ENCODE measurements at regions not wholly inside any gene's neighbourhood (a gene's known extent, or its start where the extent isn't known, plus 50 kb on each side); places are given as distances from the start of the nearest gene placed in this dataset.

GRCh38 chr5:38743562-38743961 lies 102.2 kb upstream of the OSMR start:
- TF ChIP-seq POLR2A (IDR thresholded peaks at IDR 0.05), result no peak
- no peak for TF ChIP-seq CTCF (IDR thresholded peaks at IDR 0.05)
- no peak for TF ChIP-seq EP300 (IDR thresholded peaks at IDR 0.05)
- no peak for TF ChIP-seq POLR2AphosphoS5 (IDR thresholded peaks at IDR 0.05)
